PFSK-1 (cell line): ENCODE measurements at regions not wholly inside any gene's neighbourhood (a gene's known extent, or its start where the extent isn't known, plus 50 kb on each side); places are given as distances from the start of the nearest gene placed in this dataset.

Experiments used
- FOXP2 ChIP-seq: optimal IDR thresholded peaks from 2 replicates; pipeline ENCODE3; 2011; ENCODE audit warnings: borderline replicate concordance, control low read depth, inconsistent platforms; ENCODE audit not compliant: insufficient read depth; ENCODE audit errors: extremely low read length, extremely low read depth
- POLR2AphosphoS5 ChIP-seq: IDR thresholded peaks from 2 replicates; pipeline ENCODE4 v1.6.1; 2012; ENCODE audit warnings: low read depth, mild to moderate bottlenecking, control low read depth, low read length, moderate library complexity
- SIN3A ChIP-seq: IDR thresholded peaks from 2 replicates; pipeline ENCODE4 v1.6.1; 2012; ENCODE audit warnings: mild to moderate bottlenecking, low read length, moderate library complexity, borderline replicate concordance; ENCODE audit not compliant: insufficient read depth
- TAF1 ChIP-seq: IDR thresholded peaks from 2 replicates; pipeline ENCODE4 v1.6.1; 2012; ENCODE audit warnings: low read length, control low read depth, borderline replicate concordance; ENCODE audit not compliant: insufficient read depth

DNA sequence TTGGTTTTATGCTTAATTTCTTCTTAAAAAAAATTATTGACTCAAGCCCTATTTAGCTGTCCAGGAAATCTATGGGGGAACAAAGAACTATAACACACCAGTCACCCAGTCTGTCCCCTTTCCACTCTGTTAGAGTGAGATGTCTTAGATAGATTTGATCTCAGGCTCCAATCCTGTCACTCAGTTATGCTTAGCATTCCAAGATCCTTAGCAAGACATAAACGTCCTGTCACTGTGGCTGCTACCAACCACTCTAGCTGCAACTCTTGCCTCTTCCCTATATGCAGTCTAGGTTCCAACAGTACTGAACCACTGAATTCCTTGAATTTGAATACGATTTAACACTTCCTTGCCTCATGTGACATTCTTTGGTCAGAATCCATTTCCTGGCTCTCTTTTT, 241.9 kb upstream of the NWD2 start:
- TF ChIP-seq POLR2AphosphoS5 (no peak), FOXP2 (no peak), TAF1 (no peak), SIN3A (no peak)
